SK-N-SH (cell line): ENCODE measurements at regions not wholly inside any gene's neighbourhood (a gene's known extent, or its start where the extent isn't known, plus 50 kb on each side); places are given as distances from the start of the nearest gene placed in this dataset.
"Not testable (repeated sequence)": the region's sequence is repeated elsewhere in the genome, so short reads cannot be mapped to it uniquely, and the experiment has no call there.

Experiments
- CTCF ChIA-PET: fragments of 300-600, 350-600 bp; formaldehyde crosslinking; extraction: SDS; loops from one replicate; lab custom pipeline; 2021; lab: Yijun Ruan, JAX
- POLR2A ChIA-PET: fragments of 350-600 bp; sonication (Branson Sonifier 250); formaldehyde crosslinking; extraction: SDS; loops from one replicate; lab custom pipeline; 2020; ENCODE audit warnings: antibody characterized with exemption, inconsistent platforms; lab: Yijun Ruan, JAX
- DNase-seq: peaks from one replicate; pipeline ENCODE4 v3.0.0; 2012
- H2AFZ ChIP-seq: fragments of 200-600 bp; sonication (generic); 2 replicates; pipeline ENCODE4 v1.8.1; 2016; ENCODE audit warnings: antibody characterized with exemption, mild to moderate bottlenecking, low read depth
- H3F3A ChIP-seq: fragments of 200-600 bp; sonication (generic); replicated peaks from 2 replicates; pipeline ENCODE3; 2016; ENCODE audit warnings: antibody characterized with exemption, mild to moderate bottlenecking; ENCODE audit not compliant: insufficient read depth
- H3K27ac ChIP-seq, 2 experiments: fragments of 200-500 bp in 1 of 2; fragments of 200-600 bp in 1 of 2; sonication (Bioruptor generic) in 1 of 2; sonication (generic), shearing (Covaris generic) in 1 of 2; 2 replicates each; pipeline versions ENCODE4 v1.5.1 to v1.6.1; 2014 to 2016; ENCODE audit warnings: low read depth in 2 of 2, inconsistent platforms in 1 of 2, low read length in 1 of 2, mild to moderate bottlenecking in 1 of 2, mixed read lengths in 1 of 2
- H3K27me3 ChIP-seq: fragments of 200-600 bp; sonication (generic), shearing (Covaris generic); 2 replicates; pipeline ENCODE4 v1.6.1; 2016; ENCODE audit warnings: mixed run types; ENCODE audit not compliant: insufficient read depth
- H3K36me3 ChIP-seq, 2 experiments: fragments of 200-500 bp in 1 of 2; fragments of 200-600 bp in 1 of 2; sonication (Bioruptor generic) in 1 of 2; sonication (generic) in 1 of 2; replicated peaks in 1 of 2; 2 replicates each; pipeline versions ENCODE3 to v1.5.1; 2014 to 2016; ENCODE audit warnings: low read length in 1 of 2, mild to moderate bottlenecking in 1 of 2; ENCODE audit not compliant: insufficient read depth in 2 of 2, control insufficient read depth in 1 of 2
- H3K4me1 ChIP-seq, 2 experiments: fragments of 200-500 bp in 1 of 2; fragments of 200-600 bp in 1 of 2; sonication (Bioruptor generic) in 1 of 2; sonication (generic), shearing (Covaris generic) in 1 of 2; 2 replicates each; pipeline versions ENCODE4 v1.5.1 to v1.6.1; 2014 to 2016; ENCODE audit warnings: low read depth in 1 of 2, low read length in 1 of 2, mixed run types in 1 of 2; ENCODE audit not compliant: insufficient read depth in 2 of 2, control insufficient read depth in 1 of 2
- H3K4me2 ChIP-seq: fragments of 200-600 bp; sonication (generic), shearing (Covaris generic); 2 replicates; pipeline ENCODE4 v1.6.1; 2017; ENCODE audit warnings: mixed run types
- H3K4me3 ChIP-seq, 2 experiments: fragments of 200-500 bp in 1 of 2; fragments of 200-600 bp in 1 of 2; sonication (Bioruptor generic) in 1 of 2; sonication (generic), shearing (Covaris generic) in 1 of 2; 2 replicates each; pipeline versions ENCODE4 v1.5.1 to v1.8.1; 2014 to 2016; ENCODE audit warnings: low read depth in 2 of 2, inconsistent platforms in 1 of 2, low read length in 1 of 2, mild to moderate bottlenecking in 1 of 2, mixed read lengths in 1 of 2, moderate library complexity in 1 of 2
- H3K79me2 ChIP-seq: fragments of 200-600 bp; sonication (generic); 2 replicates; pipeline ENCODE4 v1.8.1; 2017; ENCODE audit warnings: mild to moderate bottlenecking; ENCODE audit not compliant: insufficient read depth
- H3K9ac ChIP-seq: fragments of 200-600 bp; sonication (generic); 2 replicates; pipeline ENCODE4 v1.6.1; 2017; ENCODE audit warnings: mixed run types
- H3K9me2 ChIP-seq: fragments of 200-600 bp; sonication (generic); 2 replicates; pipeline ENCODE4 v1.6.1; 2017; ENCODE audit warnings: mixed run types
- H3K9me3 ChIP-seq: fragments of 200-600 bp; sonication (generic); 2 replicates; pipeline ENCODE4 v1.6.1; 2017; ENCODE audit warnings: mixed run types, mild to moderate bottlenecking, moderate library complexity
- H4K20me1 ChIP-seq: fragments of 200-600 bp; sonication (generic); 2 replicates; pipeline ENCODE4 v1.6.1; 2017; ENCODE audit warnings: mild to moderate bottlenecking, mixed run types; ENCODE audit not compliant: insufficient read depth
- WGBS: methylation state at CpG from one replicate; pipeline ENCODE4 v1.1.6; 2017; ENCODE audit warnings: low lambda C conversion rate; 5-methylcytosine and 5-hydroxymethylcytosine counted together

GRCh38 chr20:30632773-30633172 lies 624.7 kb upstream of the DEFB115 start:
- H3K4me2 ChIP-seq, H2AFZ ChIP-seq, H3K9ac ChIP-seq, H3K4me3 ChIP-seq, H3F3A ChIP-seq, CTCF ChIA-PET, H3K36me3 ChIP-seq, H3K4me1 ChIP-seq, H4K20me1 ChIP-seq, H3K9me3 ChIP-seq, H3K79me2 ChIP-seq, POLR2A ChIA-PET, H3K27ac ChIP-seq, H3K9me2 ChIP-seq, H3K27me3 ChIP-seq, DNase-seq: not testable (repeated sequence)
- 0% methylated on average over 1 of the region's 1 CpG for WGBS

DNA sequence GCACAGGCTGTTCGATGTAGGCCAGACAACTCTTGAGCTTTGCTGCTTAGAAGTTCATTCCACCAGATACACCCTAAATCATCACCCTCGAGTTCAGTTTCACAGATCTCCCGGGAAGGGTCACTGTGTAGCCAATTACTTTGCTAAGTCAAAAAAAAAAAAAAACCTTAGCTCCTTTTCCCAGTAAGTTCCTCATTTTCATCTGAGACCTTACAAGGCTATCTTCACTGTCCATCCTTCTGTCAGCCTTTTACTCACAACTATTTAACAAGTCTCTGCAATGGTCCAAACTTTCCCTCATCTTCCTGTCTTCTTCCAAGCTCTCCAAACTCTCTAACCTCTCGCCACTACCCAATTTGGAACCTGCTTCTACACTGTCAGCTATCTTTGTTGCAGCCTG lies 615.9 kb upstream of the DEFB115 start:
- DNase-seq, CTCF ChIA-PET, H4K20me1 ChIP-seq: not testable (repeated sequence)

DNA sequence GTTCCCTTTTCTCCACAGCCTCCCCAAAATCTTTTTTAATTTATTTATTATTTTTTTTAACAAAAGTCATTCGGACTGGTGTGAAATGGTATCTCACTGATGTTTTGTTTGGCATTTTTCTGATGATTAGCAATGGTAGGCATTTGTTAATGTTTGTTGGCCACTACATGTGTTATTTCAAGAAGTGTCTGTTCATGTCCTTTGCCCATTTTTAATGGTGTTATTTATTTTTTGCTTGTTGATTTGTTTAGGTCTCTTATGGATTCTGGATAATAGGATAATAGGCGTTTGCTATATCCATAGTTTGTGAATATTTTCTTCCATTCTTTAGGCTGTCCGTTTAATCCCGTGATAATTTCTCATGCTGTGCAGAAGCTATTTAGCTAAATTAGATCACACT lies 596.5 kb upstream of the DEFB115 start:
- CTCF ChIA-PET, H3K9me2 ChIP-seq, H3K9me3 ChIP-seq, H2AFZ ChIP-seq, H3K27me3 ChIP-seq, POLR2A ChIA-PET, H3K4me2 ChIP-seq, DNase-seq, H3K79me2 ChIP-seq, H3K4me1 ChIP-seq, H3K36me3 ChIP-seq, H4K20me1 ChIP-seq, H3K4me3 ChIP-seq, H3K27ac ChIP-seq, H3F3A ChIP-seq, H3K9ac ChIP-seq: not testable (repeated sequence)
- 7% methylated on average over 4 of the region's 4 CpGs for WGBS

More for the DNA sequence above, 615.9 kb upstream of the DEFB115 start:
- H3K4me1 ChIP-seq, H3K79me2 ChIP-seq, H3K9ac ChIP-seq, H3F3A ChIP-seq, H3K9me2 ChIP-seq, H3K27ac ChIP-seq, H3K4me3 ChIP-seq, H3K27me3 ChIP-seq, H3K36me3 ChIP-seq, H3K4me2 ChIP-seq, H3K9me3 ChIP-seq, POLR2A ChIA-PET, H2AFZ ChIP-seq: not testable (repeated sequence)
- WGBS: 16% methylated on average over 4 of the region's 4 CpGs

DNA sequence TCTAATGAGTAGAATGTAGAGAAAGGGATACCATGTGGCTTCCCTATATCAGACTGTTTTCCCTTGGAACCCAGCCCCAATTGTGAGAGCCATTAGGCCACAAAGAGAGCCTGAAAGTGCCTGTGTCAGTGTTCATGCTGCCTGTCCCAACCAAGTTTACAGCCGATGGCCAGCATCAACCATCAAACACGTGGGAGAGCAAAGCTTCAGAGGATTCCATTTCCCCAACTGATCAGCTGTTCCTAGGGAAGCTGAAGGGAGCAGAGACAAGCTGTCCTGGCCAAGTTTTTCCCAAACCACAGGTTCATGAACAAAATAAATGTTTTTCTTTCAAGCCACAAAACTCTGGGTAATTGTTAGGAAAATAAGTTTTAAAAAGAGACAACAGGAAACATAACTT lies 589.0 kb upstream of the DEFB115 start:
- H3K27ac ChIP-seq, H3K9me2 ChIP-seq, H3K9ac ChIP-seq, H3K9me3 ChIP-seq, CTCF ChIA-PET, H3F3A ChIP-seq, DNase-seq, H4K20me1 ChIP-seq, H3K36me3 ChIP-seq, H3K79me2 ChIP-seq, POLR2A ChIA-PET, H3K4me1 ChIP-seq, H3K4me3 ChIP-seq, H2AFZ ChIP-seq, H3K4me2 ChIP-seq, H3K27me3 ChIP-seq: not testable (repeated sequence)
- 0% methylated on average over 2 of the region's 2 CpGs for WGBS

GRCh38 chr20:30669330-30670029 lies 588.0 kb upstream of the DEFB115 start:
- POLR2A ChIA-PET, H3K4me3 ChIP-seq, H3K9ac ChIP-seq, H3K27me3 ChIP-seq, H3K27ac ChIP-seq, DNase-seq, H3K79me2 ChIP-seq, H3K9me3 ChIP-seq, H3K4me2 ChIP-seq, H3F3A ChIP-seq, H3K4me1 ChIP-seq, H3K9me2 ChIP-seq, H2AFZ ChIP-seq, CTCF ChIA-PET, H4K20me1 ChIP-seq, H3K36me3 ChIP-seq: not testable (repeated sequence)

GRCh38 chr20:30671120-30671519 lies 586.3 kb upstream of the DEFB115 start:
- H3K27me3 ChIP-seq, H3K4me3 ChIP-seq, POLR2A ChIA-PET, H3K4me2 ChIP-seq, H3F3A ChIP-seq, DNase-seq, H3K9me3 ChIP-seq, H3K36me3 ChIP-seq, H4K20me1 ChIP-seq, H3K9ac ChIP-seq, H3K27ac ChIP-seq, H3K79me2 ChIP-seq, H3K9me2 ChIP-seq, CTCF ChIA-PET, H2AFZ ChIP-seq, H3K4me1 ChIP-seq: not testable (repeated sequence)
- WGBS: 22% methylated on average over 5 of the region's 5 CpGs
